Lung microvascular endothelial cell (primary cell): ENCODE measurements at regions not wholly inside any gene's neighbourhood (a gene's known extent, or its start where the extent isn't known, plus 50 kb on each side); places are given as distances from the start of the nearest gene placed in this dataset.
"Not testable (repeated sequence)": the region's sequence is repeated elsewhere in the genome, so short reads cannot be mapped to it uniquely, and the experiment has no call there.

Source experiments
- DNase-seq, 2 donors: peaks; one replicate each; pipeline versions ENCODE4 v3.0.0 to v3.0.0-alpha.2; 2010; ENCODE audit warnings: low read depth in 2 of 2

- DNase-seq = no peak
Observed at GRCh38 chr3:21238661-21239060, 512.3 kb downstream of the ZNF385D start.

GRCh38 chr3:21237638-21238037 is 513.4 kb downstream of the ZNF385D start:
- no peak for DNase-seq

- DNase-seq = no peak
Observed at GRCh38 chr3:21235491-21235890, 515.5 kb downstream of the ZNF385D start.

- no peak for DNase-seq
Observed at GRCh38 chr3:21234933-21235332, 516.1 kb downstream of the ZNF385D start.

GRCh38 chr3:21229426-21230135 is 521.4 kb downstream of the ZNF385D start:
- no peak for DNase-seq

- DNase-seq = no peak
Observed at GRCh38 chr3:21226086-21226485, 524.9 kb downstream of the ZNF385D start.

- DNase-seq = no peak
Observed at GRCh38 chr3:21220944-21221343, 530.1 kb downstream of the ZNF385D start.

- no peak for DNase-seq
Observed at GRCh38 chr3:21216598-21216997, 534.4 kb downstream of the ZNF385D start.

- DNase-seq = not testable (repeated sequence)
Observed at GRCh38 chr3:21204122-21204521, 546.9 kb downstream of the ZNF385D start.

GRCh38 chr3:21195203-21195602 is 555.8 kb downstream of the ZNF385D start:
- DNase-seq = no peak

- not testable (repeated sequence) for DNase-seq
Observed at GRCh38 chr3:21194036-21194435, 557.0 kb downstream of the ZNF385D start.

- DNase-seq = no peak
Observed at GRCh38 chr3:21188459-21188858, 562.6 kb downstream of the ZNF385D start.

GRCh38 chr3:21185816-21186314 is 565.1 kb downstream of the ZNF385D start:
- DNase-seq = no peak

GRCh38 chr3:21174461-21174860 is 576.5 kb downstream of the ZNF385D start:
- no peak for DNase-seq

GRCh38 chr3:21170964-21171363 is 580.0 kb downstream of the ZNF385D start:
- no peak for DNase-seq

GRCh38 chr3:21169948-21170347 is 581.1 kb downstream of the ZNF385D start:
- no peak for DNase-seq

GRCh38 chr3:21168471-21168870 is 582.5 kb downstream of the ZNF385D start:
- DNase-seq = no peak

- DNase-seq = no peak
Observed at GRCh38 chr3:21163956-21164355, 587.1 kb downstream of the ZNF385D start.

- DNase-seq = no peak
Observed at GRCh38 chr3:21159543-21159906, 591.5 kb downstream of the ZNF385D start.

GRCh38 chr3:21158861-21159542 is 592.0 kb downstream of the ZNF385D start:
- DNase-seq = no peak

GRCh38 chr3:21154911-21155310 is 596.1 kb downstream of the ZNF385D start:
- DNase-seq = no peak

GRCh38 chr3:21152555-21152954 is 598.5 kb downstream of the ZNF385D start:
- no peak for DNase-seq

GRCh38 chr3:21142949-21143348 is 608.1 kb downstream of the ZNF385D start:
- DNase-seq = no peak
